H9 (cell line): ENCODE measurements at regions not wholly inside any gene's neighbourhood (a gene's known extent, or its start where the extent isn't known, plus 50 kb on each side); places are given as distances from the start of the nearest gene placed in this dataset.

Source experiments
- DNase-seq: peaks from one replicate; pipeline ENCODE4 v3.0.0-alpha.2; 2017
- H2AFZ ChIP-seq: one replicate; pipeline ENCODE4 v1.6.1; 2013; ENCODE audit warnings: mild to moderate bottlenecking, low read length, control low read depth, moderate library complexity
- H2AK5ac ChIP-seq: 2 replicates; pipeline ENCODE4 v1.6.1; 2013; ENCODE audit warnings: low read length, control low read depth, mixed read lengths; ENCODE audit not compliant: insufficient read length
- H2BK120ac ChIP-seq: one replicate; pipeline ENCODE4 v1.6.1; 2013; ENCODE audit warnings: low read depth, mild to moderate bottlenecking, low read length, control low read depth, inconsistent platforms; ENCODE audit not compliant: poor library complexity, severe bottlenecking
- H2BK12ac ChIP-seq: 2 replicates; pipeline ENCODE4 v1.6.1; 2013; ENCODE audit warnings: low read length, control low read depth, mixed read lengths, low read depth; ENCODE audit not compliant: insufficient read length
- H2BK15ac ChIP-seq: 2 replicates; pipeline ENCODE4 v1.6.1; 2013; ENCODE audit warnings: low read depth, low read length, control low read depth
- H2BK20ac ChIP-seq: one replicate; pipeline ENCODE4 v1.6.1; 2013; ENCODE audit warnings: low read depth, mild to moderate bottlenecking, low read length, control low read depth, inconsistent platforms; ENCODE audit not compliant: poor library complexity, severe bottlenecking
- H2BK5ac ChIP-seq: 2 replicates; pipeline ENCODE4 v1.6.1; 2013; ENCODE audit warnings: low read length, control low read depth, mixed read lengths; ENCODE audit not compliant: insufficient read length
- H3K14ac ChIP-seq: 2 replicates; pipeline ENCODE4 v1.6.1; 2013; ENCODE audit warnings: low read length, control low read depth; ENCODE audit not compliant: insufficient read depth
- H3K18ac ChIP-seq: 2 replicates; pipeline ENCODE4 v1.6.1; 2013; ENCODE audit warnings: low read depth, mild to moderate bottlenecking, mixed read lengths, low read length, control low read depth; ENCODE audit not compliant: insufficient read length
- H3K23ac ChIP-seq: 2 replicates; pipeline ENCODE4 v1.6.1; 2013; ENCODE audit warnings: low read length, control low read depth, mixed read lengths, low read depth; ENCODE audit not compliant: insufficient read length
- H3K23me2 ChIP-seq: 2 replicates; pipeline ENCODE4 v1.6.1; 2013; ENCODE audit warnings: low read depth, mild to moderate bottlenecking, mixed read lengths, low read length, control low read depth; ENCODE audit not compliant: insufficient read length, poor library complexity, severe bottlenecking
- H3K27ac ChIP-seq: 2 replicates; pipeline ENCODE4 v1.5.1; 2013; ENCODE audit warnings: low read length, control low read depth, mixed read lengths, low read depth; ENCODE audit not compliant: insufficient read length
- H3K27me3 ChIP-seq: 2 replicates; pipeline ENCODE4 v1.6.1; 2013; ENCODE audit warnings: low read length, control low read depth, inconsistent platforms; ENCODE audit not compliant: insufficient read depth
- H3K4ac ChIP-seq: 2 replicates; pipeline ENCODE4 v1.6.1; 2013; ENCODE audit warnings: low read depth, mild to moderate bottlenecking, control low read depth, inconsistent platforms, low read length, moderate library complexity
- H3K4me1 ChIP-seq: 2 replicates; pipeline ENCODE4 v1.6.1; 2013; ENCODE audit warnings: low read length, control low read depth, inconsistent platforms; ENCODE audit not compliant: insufficient read depth
- H3K4me2 ChIP-seq: 2 replicates; pipeline ENCODE4 v1.6.1; 2013; ENCODE audit warnings: low read length, control low read depth, mixed read lengths; ENCODE audit not compliant: insufficient read length, insufficient read depth
- H3K56ac ChIP-seq: 2 replicates; pipeline ENCODE4 v1.6.1; 2013; ENCODE audit warnings: low read depth, mild to moderate bottlenecking, mixed read lengths, low read length, control low read depth; ENCODE audit not compliant: insufficient read length
- H3K79me1 ChIP-seq: 2 replicates; pipeline ENCODE4 v1.6.1; 2013; ENCODE audit warnings: low read depth, mild to moderate bottlenecking, moderate library complexity, low read length, control low read depth, inconsistent platforms; ENCODE audit not compliant: insufficient read depth, poor library complexity, severe bottlenecking
- H3K79me2 ChIP-seq: 2 replicates; pipeline ENCODE4 v1.6.1; 2013; ENCODE audit warnings: low read length, control low read depth, inconsistent platforms; ENCODE audit not compliant: insufficient read depth
- H3K9ac ChIP-seq: 2 replicates; pipeline ENCODE4 v1.6.1; 2013; ENCODE audit warnings: low read length, control low read depth, mixed read lengths; ENCODE audit not compliant: insufficient read length; ENCODE audit errors: extremely low read depth
- H3K9me3 ChIP-seq: one replicate; pipeline ENCODE4 v1.6.1; 2013; ENCODE audit warnings: low read depth, low read length, inconsistent platforms; ENCODE audit not compliant: control insufficient read depth
- H3T11ph ChIP-seq: one replicate; pipeline ENCODE4 v1.6.1; 2013; ENCODE audit warnings: mild to moderate bottlenecking, low read length, control low read depth, inconsistent platforms
- H4K20me1 ChIP-seq: one replicate; pipeline ENCODE4 v1.6.1; 2013; ENCODE audit not compliant: control insufficient read depth, insufficient read length, insufficient read depth
- H4K5ac ChIP-seq: 2 replicates; pipeline ENCODE4 v1.6.1; 2013; ENCODE audit warnings: low read depth, mild to moderate bottlenecking, mixed read lengths, low read length, control low read depth; ENCODE audit not compliant: insufficient read length
- H4K8ac ChIP-seq: replicated peaks from 2 replicates; pipeline ENCODE4 v1.6.1; 2013; ENCODE audit warnings: low read length, control low read depth, mixed read lengths, low read depth; ENCODE audit not compliant: insufficient read length
- H4K91ac ChIP-seq: 2 replicates; pipeline ENCODE4 v1.6.1; 2013; ENCODE audit warnings: low read depth, mild to moderate bottlenecking, moderate library complexity, mixed read lengths, low read length, control low read depth; ENCODE audit not compliant: insufficient read length
- H3K27ac Mint-ChIP-seq, 3 experiments: 2 replicates in 2 of 3; 3 replicates in 1 of 3; pipeline ENCODE4 v1.8.0; 2020 to 2021; ENCODE audit warnings: mixed read lengths in 3 of 3, mild to moderate bottlenecking in 1 of 3, moderate library complexity in 1 of 3
- H3K27me3 Mint-ChIP-seq: 2 replicates; pipeline ENCODE4 v1.8.0; 2021; ENCODE audit warnings: low read depth, mild to moderate bottlenecking, moderate library complexity, mixed read lengths
- H3K36me3 Mint-ChIP-seq, 3 experiments: 2 replicates in 2 of 3; 3 replicates in 1 of 3; pipeline ENCODE4 v1.8.0; 2020 to 2021; ENCODE audit warnings: low read depth in 3 of 3, mixed read lengths in 3 of 3; ENCODE audit not compliant: insufficient read depth in 1 of 3
- H3K4me1 Mint-ChIP-seq, 2 experiments: 2 replicates each; pipeline ENCODE4 v1.8.0; 2020; ENCODE audit warnings: mixed read lengths in 2 of 2
- H3K4me3 Mint-ChIP-seq, 2 experiments: 2 replicates in 1 of 2; 3 replicates in 1 of 2; pipeline ENCODE4 v1.8.0; 2020 to 2021; ENCODE audit warnings: mild to moderate bottlenecking in 2 of 2, mixed read lengths in 2 of 2, moderate library complexity in 1 of 2
- H3K9me3 Mint-ChIP-seq, 2 experiments: 2 replicates in 1 of 2; 3 replicates in 1 of 2; pipeline ENCODE4 v1.8.0; 2020; ENCODE audit warnings: mild to moderate bottlenecking in 2 of 2, mixed read lengths in 2 of 2, moderate library complexity in 1 of 2
- WGBS: extraction: QIAGEN DNeasy Blood & Tissue Kit; methylation state at CpG from one replicate; pipeline ENCODE4 v1.1.7; 2013; ENCODE audit warnings: missing lambda C conversion rate, low lambda C conversion rate, mixed read lengths; ENCODE audit not compliant: insufficient read length; ENCODE audit errors: extremely low coverage; 5-methylcytosine and 5-hydroxymethylcytosine counted together
- TF ChIP-seq, protein P1 (sequence below): fragments of 200-600 bp; sonication (generic); conservative IDR thresholded peaks from 3 replicates; pipeline ENCODE4 v1.8.0; 2021; ENCODE audit warnings: antibody characterized with exemption, mild to moderate bottlenecking

DNA sequence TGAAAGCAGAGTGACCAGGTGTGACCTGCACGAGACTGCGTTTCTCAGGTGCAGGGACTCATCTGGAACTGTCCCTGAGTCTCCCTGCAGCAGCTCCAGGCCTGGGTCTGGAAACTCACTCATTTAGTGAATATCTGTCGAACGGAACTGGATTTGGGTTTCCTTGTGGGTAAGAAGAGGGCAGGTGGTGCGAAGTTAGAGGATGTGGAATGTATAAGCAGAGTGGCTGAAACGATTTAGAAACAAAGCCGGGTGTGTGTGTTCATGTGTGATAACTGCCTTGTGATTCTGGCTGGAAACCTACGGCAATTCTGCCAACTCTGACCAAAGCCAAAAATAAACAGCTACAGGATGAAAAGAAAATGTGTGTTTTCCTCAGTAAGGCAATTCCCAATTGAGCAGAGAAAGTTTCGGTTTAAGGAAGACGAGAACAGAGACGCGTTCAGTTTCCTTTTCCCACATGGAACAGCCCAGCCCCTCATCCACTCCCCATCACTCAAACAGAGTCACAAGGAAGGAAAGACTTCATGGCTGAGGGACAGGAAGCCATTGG is 130.3 kb downstream of the NSG2 start:
- peak; percentile 9 for DNase-seq
- 100% methylated on average over 3 of the region's 12 CpGs for WGBS
- peaks cover 9 to 13% of the 10 kb centered on the region in 2 experiments for H3K4me1 Mint-ChIP-seq
- peaks cover 13% of the 10 kb centered on the region for H3K27me3 Mint-ChIP-seq
- Histone ChIP-seq H2BK15ac (no peak overlapping the region), H2BK5ac (no peak overlapping the region), H3T11ph (no peak overlapping the region), H3K4me1 (no peaks in the 10 kb centered on the region), H3K4me2 (no peak overlapping the region), H3K9me3 (no peaks in the 10 kb centered on the region), H2AK5ac (no peak overlapping the region), H3K27ac (no peak overlapping the region), H2AFZ (no peak overlapping the region), H3K23me2 (no peaks in the 10 kb centered on the region), H2BK20ac (no peak overlapping the region), H2BK12ac (no peak overlapping the region), H4K20me1 (no peaks in the 10 kb centered on the region), H3K79me1 (no peaks in the 10 kb centered on the region), H4K91ac (no peak overlapping the region), H3K56ac (no peak overlapping the region), H3K9ac (no peak overlapping the region), H2BK120ac (no peak overlapping the region), H3K79me2 (no peaks in the 10 kb centered on the region), H3K23ac (no peak overlapping the region), H3K14ac (no peak overlapping the region), H3K27me3 (no peaks in the 10 kb centered on the region), H3K18ac (no peak overlapping the region), H4K8ac (no peak overlapping the region), H3K4ac (no peak overlapping the region), H4K5ac (no peak overlapping the region)
- H3K27ac Mint-ChIP-seq: no peak overlapping the region
- no peaks in the 10 kb centered on the region for H3K36me3 Mint-ChIP-seq
- TF ChIP-seq, protein P1, sequence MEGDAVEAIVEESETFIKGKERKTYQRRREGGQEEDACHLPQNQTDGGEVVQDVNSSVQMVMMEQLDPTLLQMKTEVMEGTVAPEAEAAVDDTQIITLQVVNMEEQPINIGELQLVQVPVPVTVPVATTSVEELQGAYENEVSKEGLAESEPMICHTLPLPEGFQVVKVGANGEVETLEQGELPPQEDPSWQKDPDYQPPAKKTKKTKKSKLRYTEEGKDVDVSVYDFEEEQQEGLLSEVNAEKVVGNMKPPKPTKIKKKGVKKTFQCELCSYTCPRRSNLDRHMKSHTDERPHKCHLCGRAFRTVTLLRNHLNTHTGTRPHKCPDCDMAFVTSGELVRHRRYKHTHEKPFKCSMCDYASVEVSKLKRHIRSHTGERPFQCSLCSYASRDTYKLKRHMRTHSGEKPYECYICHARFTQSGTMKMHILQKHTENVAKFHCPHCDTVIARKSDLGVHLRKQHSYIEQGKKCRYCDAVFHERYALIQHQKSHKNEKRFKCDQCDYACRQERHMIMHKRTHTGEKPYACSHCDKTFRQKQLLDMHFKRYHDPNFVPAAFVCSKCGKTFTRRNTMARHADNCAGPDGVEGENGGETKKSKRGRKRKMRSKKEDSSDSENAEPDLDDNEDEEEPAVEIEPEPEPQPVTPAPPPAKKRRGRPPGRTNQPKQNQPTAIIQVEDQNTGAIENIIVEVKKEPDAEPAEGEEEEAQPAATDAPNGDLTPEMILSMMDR: no peak
- H3K9me3 Mint-ChIP-seq: no peaks in the 10 kb centered on the region; a peak in 1 of 5 replicates
- no peak overlapping the region for H3K4me3 Mint-ChIP-seq
